Neural crest cell (in vitro differentiated cells): ENCODE measurements at regions not wholly inside any gene's neighbourhood (a gene's known extent, or its start where the extent isn't known, plus 50 kb on each side); places are given as distances from the start of the nearest gene placed in this dataset.

ENCODE experiments used
- DNase-seq: peaks from one replicate; pipeline ENCODE4 v3.0.0; 2021; ENCODE audit warnings: low read depth, mixed read lengths, low spot score
- H3K27ac Mint-ChIP-seq: one replicate; pipeline ENCODE4 v1.8.0; 2021; ENCODE audit warnings: mild to moderate bottlenecking, mixed read lengths; ENCODE audit not compliant: unreplicated experiment
- H3K27me3 Mint-ChIP-seq: 2 replicates; pipeline ENCODE4 v1.8.0; 2021; ENCODE audit warnings: low read depth, mild to moderate bottlenecking, mixed read lengths
- H3K36me3 Mint-ChIP-seq: 2 replicates; pipeline ENCODE4 v1.8.0; 2021; ENCODE audit warnings: low read depth, mild to moderate bottlenecking, mixed read lengths
- H3K4me1 Mint-ChIP-seq: 2 replicates; pipeline ENCODE4 v1.8.0; 2021; ENCODE audit warnings: mixed read lengths
- H3K4me3 Mint-ChIP-seq: one replicate; pipeline ENCODE4 v1.8.0; 2021; ENCODE audit warnings: mild to moderate bottlenecking, mixed read lengths
- H3K9me3 Mint-ChIP-seq: 2 replicates; pipeline ENCODE4 v1.8.0; 2021; ENCODE audit warnings: mixed read lengths
- TF ChIP-seq, protein P1 (sequence below): fragments of 200-600 bp; sonication (generic); conservative IDR thresholded peaks from 2 replicates; pipeline ENCODE4 v1.5.0; 2021; ENCODE audit warnings: antibody characterized with exemption, mild to moderate bottlenecking

DNA sequence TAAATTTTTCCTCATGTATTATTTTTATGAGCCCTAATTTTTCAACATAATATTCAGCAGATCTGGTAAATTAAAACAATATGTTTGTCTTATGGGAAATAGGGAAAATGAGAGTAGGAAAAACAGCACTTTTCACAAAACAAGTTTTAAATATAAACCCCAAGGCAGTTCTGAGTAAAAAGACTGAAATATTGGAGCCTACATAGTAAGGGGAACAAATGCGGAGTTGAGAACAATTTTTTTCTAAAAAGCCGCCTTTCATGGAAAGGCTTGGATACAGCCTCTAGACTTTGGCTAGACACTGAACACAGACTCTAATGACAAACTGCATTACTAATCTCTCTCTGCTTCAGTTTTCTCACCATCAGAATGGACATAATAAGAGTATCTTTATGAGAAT is 174.1 kb downstream of the NOL4 start:
- no peak overlapping the region for H3K4me3 Mint-ChIP-seq
- peaks cover 9% of the 10 kb centered on the region for H3K4me1 Mint-ChIP-seq
- H3K36me3 Mint-ChIP-seq: no peaks in the 10 kb centered on the region
- DNase-seq: no peak
- peaks cover 4% of the 10 kb centered on the region for H3K9me3 Mint-ChIP-seq
- TF ChIP-seq, protein P1, sequence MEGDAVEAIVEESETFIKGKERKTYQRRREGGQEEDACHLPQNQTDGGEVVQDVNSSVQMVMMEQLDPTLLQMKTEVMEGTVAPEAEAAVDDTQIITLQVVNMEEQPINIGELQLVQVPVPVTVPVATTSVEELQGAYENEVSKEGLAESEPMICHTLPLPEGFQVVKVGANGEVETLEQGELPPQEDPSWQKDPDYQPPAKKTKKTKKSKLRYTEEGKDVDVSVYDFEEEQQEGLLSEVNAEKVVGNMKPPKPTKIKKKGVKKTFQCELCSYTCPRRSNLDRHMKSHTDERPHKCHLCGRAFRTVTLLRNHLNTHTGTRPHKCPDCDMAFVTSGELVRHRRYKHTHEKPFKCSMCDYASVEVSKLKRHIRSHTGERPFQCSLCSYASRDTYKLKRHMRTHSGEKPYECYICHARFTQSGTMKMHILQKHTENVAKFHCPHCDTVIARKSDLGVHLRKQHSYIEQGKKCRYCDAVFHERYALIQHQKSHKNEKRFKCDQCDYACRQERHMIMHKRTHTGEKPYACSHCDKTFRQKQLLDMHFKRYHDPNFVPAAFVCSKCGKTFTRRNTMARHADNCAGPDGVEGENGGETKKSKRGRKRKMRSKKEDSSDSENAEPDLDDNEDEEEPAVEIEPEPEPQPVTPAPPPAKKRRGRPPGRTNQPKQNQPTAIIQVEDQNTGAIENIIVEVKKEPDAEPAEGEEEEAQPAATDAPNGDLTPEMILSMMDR: no peak
- no peak overlapping the region for H3K27ac Mint-ChIP-seq
- no peaks in the 10 kb centered on the region for H3K27me3 Mint-ChIP-seq

DNA sequence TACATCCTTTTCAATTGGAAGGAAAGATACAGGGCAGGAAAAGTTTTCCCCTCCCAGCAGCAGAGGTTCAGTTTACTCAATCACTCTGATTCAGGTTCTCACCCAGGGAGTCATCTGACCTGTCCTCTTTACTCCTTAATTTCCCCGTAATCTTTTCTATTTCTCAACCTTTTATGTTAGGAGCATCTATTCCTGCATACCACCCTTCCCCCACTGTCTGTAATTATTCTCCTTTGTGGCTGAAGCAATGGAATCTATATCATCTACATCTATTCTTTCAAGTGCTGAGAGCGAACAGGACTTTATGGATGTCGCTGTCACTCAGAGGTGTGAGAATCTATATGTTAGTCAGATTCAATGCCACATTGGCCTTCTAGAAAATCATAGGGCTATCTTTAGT is 175.2 kb downstream of the NOL4 start:
- peaks cover 9% of the 10 kb centered on the region for H3K4me1 Mint-ChIP-seq
- TF ChIP-seq, protein P1: no peak
- DNase-seq: no peak
- no peaks in the 10 kb centered on the region for H3K9me3 Mint-ChIP-seq
- H3K36me3 Mint-ChIP-seq: no peaks in the 10 kb centered on the region
- H3K4me3 Mint-ChIP-seq: no peak overlapping the region
- no peak overlapping the region for H3K27ac Mint-ChIP-seq
- H3K27me3 Mint-ChIP-seq: no peaks in the 10 kb centered on the region

DNA sequence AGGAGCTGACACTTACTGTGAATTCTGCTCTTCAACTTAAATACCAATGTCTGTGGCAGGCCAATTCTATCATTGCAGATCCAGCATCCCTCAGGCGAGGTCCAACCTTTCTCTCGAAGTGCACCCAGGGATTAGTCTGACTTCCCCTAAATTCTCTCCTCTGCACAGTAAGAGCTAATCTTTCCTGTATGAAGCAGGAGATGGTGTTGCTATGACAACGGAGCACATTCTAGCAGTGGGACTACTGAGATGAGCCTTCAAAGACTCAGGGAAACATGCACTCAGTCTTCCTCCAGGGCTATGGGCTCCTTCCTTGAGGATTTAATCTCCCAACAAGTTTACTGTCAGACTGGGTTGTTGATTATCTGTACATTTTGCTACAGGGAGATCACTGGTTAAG is 176.3 kb downstream of the NOL4 start:
- Mint-ChIP-seq H3K4me1 (peaks cover 9% of the 10 kb centered on the region), H3K27me3 (no peaks in the 10 kb centered on the region), H3K4me3 (no peak overlapping the region), H3K9me3 (no peaks in the 10 kb centered on the region), H3K36me3 (no peaks in the 10 kb centered on the region), H3K27ac (no peak overlapping the region)
- TF ChIP-seq, protein P1: no peak
- DNase-seq: no peak

DNA sequence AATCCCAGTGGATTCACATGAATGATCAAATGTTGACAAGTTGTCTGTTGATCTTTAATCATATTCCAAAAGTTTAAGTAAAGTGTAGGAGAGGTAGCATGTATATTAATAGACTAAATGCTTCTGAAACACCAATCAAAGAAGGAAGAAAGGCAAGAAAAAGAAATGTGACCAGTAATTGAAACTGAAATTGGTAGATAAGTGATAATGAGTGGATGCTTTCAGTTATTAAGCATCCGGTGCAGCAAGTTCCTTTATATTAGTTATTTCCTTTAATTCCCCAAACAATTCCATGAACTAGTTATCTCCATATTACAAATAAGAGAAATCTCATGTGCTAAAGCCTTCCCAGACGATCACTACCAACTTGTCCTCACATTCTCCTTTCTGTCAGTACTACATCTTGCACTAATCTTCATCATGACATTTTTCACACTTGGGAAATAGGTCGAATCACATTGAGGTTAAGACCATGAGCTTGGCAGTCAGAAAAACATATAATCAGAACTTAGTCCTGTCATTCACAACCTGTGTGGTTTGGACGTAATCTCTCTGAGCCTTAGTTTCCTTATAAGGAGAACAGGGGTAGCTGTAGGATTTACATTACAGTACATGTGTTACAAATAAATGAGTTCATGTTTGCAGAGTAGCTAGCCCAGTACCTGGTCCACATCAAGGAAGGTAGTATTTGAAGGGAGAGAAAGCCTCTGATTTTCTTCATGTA is 182.1 kb downstream of the NOL4 start:
- Mint-ChIP-seq H3K4me3 (no peak overlapping the region), H3K4me1 (no peaks in the 10 kb centered on the region), H3K9me3 (no peaks in the 10 kb centered on the region), H3K27ac (no peak overlapping the region), H3K27me3 (no peaks in the 10 kb centered on the region), H3K36me3 (no peaks in the 10 kb centered on the region)
- TF ChIP-seq, protein P1: no peak
- no peak for DNase-seq

- H3K4me1 Mint-ChIP-seq: no peaks in the 10 kb centered on the region
- no peaks in the 10 kb centered on the region for H3K36me3 Mint-ChIP-seq
- H3K27me3 Mint-ChIP-seq: no peaks in the 10 kb centered on the region
- TF ChIP-seq, protein P1: no peak
- no peak overlapping the region for H3K4me3 Mint-ChIP-seq
- no peak for DNase-seq
- no peak overlapping the region for H3K27ac Mint-ChIP-seq
- H3K9me3 Mint-ChIP-seq: no peaks in the 10 kb centered on the region
Measured at GRCh38 chr18:34039611-34040010, 185.1 kb downstream of the NOL4 start.
